ENCODE measurements at regions not wholly inside any gene's neighbourhood (a gene's known extent, or its start where the extent isn't known, plus 50 kb on each side); places are given as distances from the start of the nearest gene placed in this dataset.

- no peaks in the 10 kb centered on the region for H3K36me3 ChIP-seq (ENCODE audit: control insufficient read depth in 2 of 2, extremely low read depth in 1 of 2, insufficient read depth in 2 of 2, low read length in 2 of 2)
- no peak overlapping the region for H3K4me2 ChIP-seq (ENCODE audit: insufficient read depth, low read length)
- dilution Hi-C loops (cut with MboI; ENCODE audit: extremely low pct_ligation_motif_present, low sequenced_read_pairs) (no loop called here), intact Hi-C loops (cut with micrococcal nuclease) (no loop called here)
- no TSS peak for BruUV-seq (replicated peaks)
- H3K9me1 ChIP-seq (replicated peaks; ENCODE audit: control insufficient read depth, extremely low read depth, insufficient read depth, low read length), result no peaks in the 10 kb centered on the region
- no peaks in the 10 kb centered on the region for H4K20me1 ChIP-seq (replicated peaks; ENCODE audit: control insufficient read depth, extremely low read depth, insufficient read depth, low read length)
- no peaks in the 10 kb centered on the region for H3K4me1 ChIP-seq (ENCODE audit: control insufficient read depth, extremely low read depth, insufficient read depth, low read length)
- ChIA-PET CTCF (no interaction called here), POLR2A (no interaction called here)
- DNase-seq (ENCODE audit: low read depth, low spot score) (no peak), FAIRE-seq (no peak)
- no peak overlapping the region for H2AFZ ChIP-seq (ENCODE audit: low read depth, low read length)
- H3K27me3 ChIP-seq (ENCODE audit: control insufficient read depth in 2 of 2, insufficient read depth in 2 of 2, low read length in 2 of 2), result no peaks in the 10 kb centered on the region
- no peak for TF ChIP-seq JUN (IDR thresholded peaks at IDR 0.05; ENCODE audit: borderline replicate concordance, insufficient read depth, insufficient read length, low read depth)
- no peak for TF ChIP-seq GATA2 (IDR thresholded peaks at IDR 0.05; ENCODE audit: insufficient read depth, insufficient read length, low read depth, low read length)
- TF ChIP-seq FOS (IDR thresholded peaks at IDR 0.05; ENCODE audit: borderline replicate concordance, insufficient read depth, low read length), result no peak
- no peak for TF ChIP-seq POLR2A (IDR thresholded peaks at IDR 0.05; ENCODE audit: low read depth, low read length)
- no peak for TF ChIP-seq MAX (IDR thresholded peaks at IDR 0.05; ENCODE audit: insufficient read depth, insufficient read length)
- TF ChIP-seq POLR2AphosphoS5 (IDR thresholded peaks at IDR 0.05; ENCODE audit: insufficient read depth, low read depth, low read length), result no peak
- TF ChIP-seq EZH2 (IDR thresholded peaks at IDR 0.05; ENCODE audit: borderline replicate concordance, low read depth, low read length, severe bottlenecking), result no peak
- TF ChIP-seq, protein P1, sequence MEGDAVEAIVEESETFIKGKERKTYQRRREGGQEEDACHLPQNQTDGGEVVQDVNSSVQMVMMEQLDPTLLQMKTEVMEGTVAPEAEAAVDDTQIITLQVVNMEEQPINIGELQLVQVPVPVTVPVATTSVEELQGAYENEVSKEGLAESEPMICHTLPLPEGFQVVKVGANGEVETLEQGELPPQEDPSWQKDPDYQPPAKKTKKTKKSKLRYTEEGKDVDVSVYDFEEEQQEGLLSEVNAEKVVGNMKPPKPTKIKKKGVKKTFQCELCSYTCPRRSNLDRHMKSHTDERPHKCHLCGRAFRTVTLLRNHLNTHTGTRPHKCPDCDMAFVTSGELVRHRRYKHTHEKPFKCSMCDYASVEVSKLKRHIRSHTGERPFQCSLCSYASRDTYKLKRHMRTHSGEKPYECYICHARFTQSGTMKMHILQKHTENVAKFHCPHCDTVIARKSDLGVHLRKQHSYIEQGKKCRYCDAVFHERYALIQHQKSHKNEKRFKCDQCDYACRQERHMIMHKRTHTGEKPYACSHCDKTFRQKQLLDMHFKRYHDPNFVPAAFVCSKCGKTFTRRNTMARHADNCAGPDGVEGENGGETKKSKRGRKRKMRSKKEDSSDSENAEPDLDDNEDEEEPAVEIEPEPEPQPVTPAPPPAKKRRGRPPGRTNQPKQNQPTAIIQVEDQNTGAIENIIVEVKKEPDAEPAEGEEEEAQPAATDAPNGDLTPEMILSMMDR (IDR thresholded peaks at IDR 0.05; ENCODE audit: extremely low read depth in 1 of 2, insufficient read depth in 1 of 2, low read depth in 1 of 2, low read length in 2 of 2), result no peak
- no peak for TF ChIP-seq MYC (IDR thresholded peaks at IDR 0.05; ENCODE audit: low read depth, low read length)
- H3K9ac ChIP-seq (replicated peaks; ENCODE audit: extremely low read depth, insufficient read depth, low read length), result no peak overlapping the region
- H3K79me2 ChIP-seq (ENCODE audit: control insufficient read depth, insufficient read depth, low read length), result no peaks in the 10 kb centered on the region
- no peak overlapping the region for H3K4me3 ChIP-seq (replicated peaks in 1 of 3; ENCODE audit: insufficient read depth in 1 of 3, low read depth in 1 of 3, low read length in 3 of 3)
- no peaks in the 10 kb centered on the region for H3K9me3 ChIP-seq (replicated peaks; ENCODE audit: control insufficient read depth, insufficient read depth, low read length)
- no peak overlapping the region for H3K27ac ChIP-seq (ENCODE audit: insufficient read depth, low read depth, low read length)
Measured at GRCh38 chr6:167730441-167730840, 96.3 kb upstream of the AFDN start.

Measured in endothelial cell of umbilical vein (primary cell).